ENCODE measurements at regions not wholly inside any gene's neighbourhood (a gene's known extent, or its start where the extent isn't known, plus 50 kb on each side); places are given as distances from the start of the nearest gene placed in this dataset.

DNA sequence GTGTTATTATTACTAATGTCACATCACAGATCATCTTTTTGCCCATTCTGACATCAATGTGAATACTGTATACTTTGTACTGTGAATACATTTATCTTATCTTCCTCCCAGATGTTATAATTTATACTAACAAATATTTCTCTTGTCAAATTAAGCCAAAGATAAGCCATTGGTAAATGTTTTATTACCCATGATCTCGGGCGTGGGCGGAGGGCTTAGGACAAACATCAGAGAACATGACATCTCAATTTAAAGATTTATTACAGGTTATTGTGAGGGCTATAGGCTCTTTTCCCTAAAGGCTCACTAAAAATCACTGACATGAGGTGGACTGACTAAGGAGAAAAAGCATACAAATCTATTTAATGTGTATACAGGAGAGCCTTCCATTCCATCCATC lies 58.2 kb upstream of the DGKB start:
- TF ChIP-seq CTCF (conservative IDR thresholded peaks at IDR 0.05; ENCODE audit: low read length): no peak
- no peak for TF ChIP-seq EZH2phosphoT487 (IDR thresholded peaks at IDR 0.05; ENCODE audit: borderline replicate concordance, low read depth, low read length)

Measured in OCI-LY7 (cell line).